ENCODE measurements at regions not wholly inside any gene's neighbourhood (a gene's known extent, or its start where the extent isn't known, plus 50 kb on each side); places are given as distances from the start of the nearest gene placed in this dataset.

DNA sequence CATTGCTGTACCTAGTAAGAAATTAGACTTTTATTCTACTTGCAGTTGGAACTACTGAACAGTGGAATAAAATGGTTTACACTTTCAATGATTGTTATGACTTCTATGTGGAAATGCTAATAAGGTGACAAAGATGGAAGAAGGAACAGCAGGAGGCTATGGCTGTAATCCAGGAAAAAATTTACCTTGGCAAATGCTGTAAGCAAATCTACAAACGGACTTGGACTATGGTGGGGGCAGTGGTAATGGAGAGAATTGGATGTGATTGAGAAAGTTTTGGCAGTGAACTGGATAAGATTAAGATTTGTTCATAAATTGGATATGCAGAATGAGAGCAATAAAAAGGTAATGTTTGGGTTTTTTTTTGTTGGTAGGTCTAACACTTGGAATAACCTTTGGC is 111.0 kb upstream of the ERBB4 start:
- H3K36me3 Mint-ChIP-seq (ENCODE audit: low read depth) = no peaks in the 10 kb centered on the region
- H3K4me3 Mint-ChIP-seq (ENCODE audit: low read depth) = no peak overlapping the region
- intact Hi-C loops (cut with micrococcal nuclease) = no loop called here
- H3K4me1 Mint-ChIP-seq (ENCODE audit: low read depth) = no peaks in the 10 kb centered on the region
- H3K9me3 Mint-ChIP-seq = no peaks in the 10 kb centered on the region
- H3K27ac Mint-ChIP-seq = no peak overlapping the region
- no peaks in the 10 kb centered on the region for H3K27me3 Mint-ChIP-seq (ENCODE audit: low read depth)
- no peak for DNase-seq (ENCODE audit: low spot score)

DNA sequence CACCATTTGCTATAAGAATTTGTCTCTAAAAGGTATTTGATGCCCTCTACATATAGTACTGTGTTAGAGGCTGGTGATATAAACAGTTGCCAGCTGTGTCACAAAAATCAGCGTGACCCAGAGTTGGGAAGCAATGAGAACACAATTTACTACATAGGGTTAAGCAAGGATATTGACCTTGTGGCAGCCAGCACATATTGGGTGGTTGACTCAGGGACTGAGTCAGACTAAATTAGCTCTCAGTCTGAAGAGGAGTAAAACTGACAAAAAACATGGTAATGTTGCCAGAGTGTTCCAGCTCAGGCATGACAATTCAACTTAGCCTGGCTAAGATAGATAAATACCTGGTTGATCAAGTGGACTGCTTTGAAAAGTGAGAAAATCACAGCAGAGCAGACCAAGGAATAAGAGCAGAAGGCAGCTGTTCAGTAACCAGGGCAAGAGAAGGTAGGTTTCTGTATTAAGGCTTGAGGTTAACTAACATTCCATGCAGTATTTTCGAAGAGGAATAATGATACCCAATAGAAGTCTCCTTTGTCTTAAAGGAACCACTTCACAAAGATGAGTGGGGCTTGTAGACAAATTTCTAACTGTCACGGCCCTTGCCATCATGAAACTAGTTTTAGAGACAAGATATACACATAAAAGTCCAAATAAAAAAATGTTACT is 108.2 kb upstream of the ERBB4 start:
- intact Hi-C loops (cut with micrococcal nuclease) = no loop called here
- no peaks in the 10 kb centered on the region for H3K36me3 Mint-ChIP-seq (ENCODE audit: low read depth)
- no peaks in the 10 kb centered on the region for H3K4me1 Mint-ChIP-seq (ENCODE audit: low read depth)
- no peaks in the 10 kb centered on the region for H3K9me3 Mint-ChIP-seq
- H3K4me3 Mint-ChIP-seq (ENCODE audit: low read depth) = no peak overlapping the region
- H3K27ac Mint-ChIP-seq = no peak overlapping the region
- no peaks in the 10 kb centered on the region for H3K27me3 Mint-ChIP-seq (ENCODE audit: low read depth)
- DNase-seq (ENCODE audit: low spot score) = no peak

DNA sequence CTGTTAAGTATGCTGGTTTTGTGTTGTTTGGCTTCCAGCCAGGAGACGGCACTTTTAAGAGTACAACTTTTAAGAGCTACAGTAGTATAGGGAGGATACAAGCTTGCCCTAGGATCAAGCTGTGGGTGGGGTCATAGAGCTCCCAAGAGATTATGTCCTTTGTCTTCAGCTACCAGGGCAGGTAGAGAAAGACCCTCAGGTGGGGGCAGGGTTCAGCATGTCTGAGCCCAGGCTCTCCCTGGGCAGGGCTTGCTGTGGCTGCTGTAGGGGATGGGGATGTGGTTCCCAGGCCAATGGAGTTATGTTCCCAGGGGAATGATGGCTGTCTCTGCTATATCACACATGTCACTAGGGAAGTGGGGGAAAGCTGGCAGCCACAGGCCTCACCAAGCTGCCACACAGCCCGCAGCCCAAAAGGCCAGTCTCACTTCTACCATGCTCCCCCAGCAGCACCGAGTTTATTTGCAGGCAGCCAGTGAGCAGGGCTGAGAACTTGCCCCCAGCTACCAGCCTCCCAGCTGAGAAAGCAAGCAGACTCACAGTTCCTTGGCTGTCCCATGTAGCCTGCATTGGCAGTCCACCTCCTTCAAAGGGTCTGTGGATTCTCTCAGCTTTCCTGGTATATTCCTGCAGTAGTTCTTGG is 105.7 kb upstream of the ERBB4 start:
- Mint-ChIP-seq H3K9me3 (no peaks in the 10 kb centered on the region), H3K36me3 (ENCODE audit: low read depth) (no peaks in the 10 kb centered on the region), H3K4me1 (ENCODE audit: low read depth) (no peaks in the 10 kb centered on the region), H3K27ac (no peak overlapping the region), H3K27me3 (ENCODE audit: low read depth) (no peaks in the 10 kb centered on the region), H3K4me3 (ENCODE audit: low read depth) (no peak overlapping the region)
- intact Hi-C loops (cut with micrococcal nuclease) = no loop called here
- DNase-seq (ENCODE audit: low spot score) = no peak

DNA sequence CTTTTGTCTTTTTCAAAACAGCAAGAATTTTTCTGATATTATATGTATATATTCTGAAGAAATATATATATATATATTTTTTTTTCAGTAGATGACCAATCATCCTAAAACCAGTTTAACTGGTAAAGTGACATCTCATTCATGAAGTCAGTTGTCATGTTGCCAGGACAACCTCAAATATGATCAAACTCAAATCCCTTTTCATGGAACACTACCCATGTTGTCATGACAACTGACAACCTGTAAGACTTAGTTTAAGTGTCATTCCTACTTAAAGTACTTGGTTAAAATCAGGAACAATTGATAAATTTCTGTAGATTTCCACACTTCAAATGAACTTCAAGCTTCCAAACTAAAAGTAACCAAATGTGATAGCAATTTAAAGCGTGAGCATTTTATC is 101.8 kb upstream of the ERBB4 start:
- H3K36me3 Mint-ChIP-seq (ENCODE audit: low read depth) = no peaks in the 10 kb centered on the region
- no peaks in the 10 kb centered on the region for H3K4me1 Mint-ChIP-seq (ENCODE audit: low read depth)
- H3K9me3 Mint-ChIP-seq = no peaks in the 10 kb centered on the region
- no peak overlapping the region for H3K27ac Mint-ChIP-seq
- no peaks in the 10 kb centered on the region for H3K27me3 Mint-ChIP-seq (ENCODE audit: low read depth)
- no peak for DNase-seq (ENCODE audit: low spot score)
- no peak overlapping the region for H3K4me3 Mint-ChIP-seq (ENCODE audit: low read depth)
- intact Hi-C loops (cut with micrococcal nuclease) = no loop called here

DNA sequence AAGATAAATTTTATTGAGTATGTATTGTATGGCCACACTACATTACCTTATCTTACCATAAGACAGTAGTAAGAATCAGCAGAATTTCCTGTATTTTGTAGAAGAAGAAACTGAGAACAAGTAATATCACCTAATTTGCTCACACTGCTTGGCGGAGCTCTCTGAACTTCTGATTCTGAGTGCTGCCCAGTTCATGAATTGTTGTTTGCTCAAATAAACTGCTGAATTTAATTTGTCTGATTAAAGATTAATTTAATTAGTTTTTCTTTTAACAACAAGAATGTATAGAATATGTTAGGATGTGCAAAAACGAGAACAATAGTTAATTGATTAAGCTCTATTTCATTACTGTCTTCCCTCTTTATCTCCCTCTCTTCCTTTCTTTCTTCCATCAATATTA is 100.1 kb upstream of the ERBB4 start:
- intact Hi-C loops (cut with micrococcal nuclease) = no loop called here
- DNase-seq (ENCODE audit: low spot score) = no peak
- Mint-ChIP-seq H3K36me3 (ENCODE audit: low read depth) (no peaks in the 10 kb centered on the region), H3K4me3 (ENCODE audit: low read depth) (no peak overlapping the region), H3K27ac (no peak overlapping the region), H3K4me1 (ENCODE audit: low read depth) (no peaks in the 10 kb centered on the region), H3K27me3 (ENCODE audit: low read depth) (no peaks in the 10 kb centered on the region), H3K9me3 (no peaks in the 10 kb centered on the region)

DNA sequence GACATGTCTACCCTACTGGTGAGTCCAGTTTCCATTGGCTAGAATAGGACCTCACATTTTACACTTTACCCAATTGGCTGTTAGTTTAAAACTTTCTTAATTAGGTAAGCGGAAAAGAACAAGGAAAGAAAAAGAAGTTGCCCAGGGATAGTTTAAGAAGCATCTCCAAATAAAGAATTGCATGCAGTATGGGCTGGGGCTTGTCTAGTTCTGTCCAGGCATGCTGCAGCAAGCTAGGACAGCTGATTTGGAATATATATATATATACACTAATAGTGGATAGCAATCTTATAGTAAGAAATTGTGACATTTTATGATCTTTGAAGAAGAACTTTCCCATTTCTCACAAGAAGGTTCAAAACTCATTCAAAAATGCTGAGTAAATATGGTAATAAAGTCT is 90.0 kb upstream of the ERBB4 start:
- Mint-ChIP-seq H3K27ac (no peak overlapping the region), H3K9me3 (no peaks in the 10 kb centered on the region), H3K4me1 (ENCODE audit: low read depth) (no peaks in the 10 kb centered on the region), H3K36me3 (ENCODE audit: low read depth) (no peaks in the 10 kb centered on the region), H3K27me3 (ENCODE audit: low read depth) (no peaks in the 10 kb centered on the region), H3K4me3 (ENCODE audit: low read depth) (no peak overlapping the region)
- intact Hi-C loops (cut with micrococcal nuclease) = no loop called here
- no peak for DNase-seq (ENCODE audit: low spot score)

DNA sequence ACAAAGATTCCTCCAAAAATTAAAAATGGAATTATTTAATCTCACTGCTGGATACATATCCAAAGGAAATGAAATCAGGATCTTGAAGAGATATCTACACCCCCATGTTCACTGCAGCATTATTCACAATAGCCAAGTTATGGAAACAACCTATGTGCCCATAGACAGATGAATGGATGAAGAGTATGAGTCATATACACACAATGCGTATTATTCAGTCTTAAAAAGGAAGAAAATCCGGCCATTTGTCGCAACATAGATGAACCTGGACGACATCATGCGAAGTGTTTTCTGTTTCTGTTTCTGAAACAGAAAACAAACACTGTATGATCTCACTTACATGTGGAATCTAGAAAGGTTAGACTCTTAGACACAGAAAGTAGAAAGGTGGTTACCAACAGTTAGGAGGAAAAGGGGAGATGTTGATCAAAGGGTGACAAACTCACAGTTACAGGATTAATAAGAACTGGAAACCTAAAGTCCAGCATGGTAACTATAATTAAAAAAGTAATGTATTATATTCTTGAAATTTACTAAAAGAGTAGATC is 87.8 kb upstream of the ERBB4 start:
- H3K9me3 Mint-ChIP-seq = no peaks in the 10 kb centered on the region
- no peak for DNase-seq (ENCODE audit: low spot score)
- intact Hi-C loops (cut with micrococcal nuclease) = no loop called here
- H3K4me1 Mint-ChIP-seq (ENCODE audit: low read depth) = no peaks in the 10 kb centered on the region
- H3K27ac Mint-ChIP-seq = no peak overlapping the region
- H3K4me3 Mint-ChIP-seq (ENCODE audit: low read depth) = no peak overlapping the region
- H3K27me3 Mint-ChIP-seq (ENCODE audit: low read depth) = no peaks in the 10 kb centered on the region
- H3K36me3 Mint-ChIP-seq (ENCODE audit: low read depth) = no peaks in the 10 kb centered on the region

DNA sequence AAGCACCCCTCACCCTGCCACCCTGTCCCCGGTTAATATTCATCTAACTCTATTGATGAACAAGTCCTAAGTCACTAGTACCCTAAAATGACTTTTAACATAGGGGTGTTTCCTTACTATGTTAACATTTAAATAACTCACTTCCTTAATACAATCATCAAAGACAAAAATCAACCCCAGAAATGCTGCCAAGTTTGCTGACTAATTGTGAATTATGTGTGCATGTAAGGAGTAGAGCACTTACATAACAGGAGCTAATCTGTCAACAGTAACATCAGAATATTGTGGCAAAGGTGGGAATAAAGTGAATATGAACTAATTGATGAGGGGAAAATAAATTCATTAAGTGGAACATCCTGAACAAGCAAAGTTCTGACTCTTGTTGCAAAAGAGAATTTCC is 81.4 kb upstream of the ERBB4 start:
- H3K27ac Mint-ChIP-seq = no peak overlapping the region
- H3K36me3 Mint-ChIP-seq (ENCODE audit: low read depth) = no peaks in the 10 kb centered on the region
- H3K4me1 Mint-ChIP-seq (ENCODE audit: low read depth) = no peaks in the 10 kb centered on the region
- intact Hi-C loops (cut with micrococcal nuclease) = no loop called here
- H3K27me3 Mint-ChIP-seq (ENCODE audit: low read depth) = no peaks in the 10 kb centered on the region
- DNase-seq (ENCODE audit: low spot score) = no peak
- no peaks in the 10 kb centered on the region for H3K9me3 Mint-ChIP-seq
- H3K4me3 Mint-ChIP-seq (ENCODE audit: low read depth) = no peak overlapping the region

DNA sequence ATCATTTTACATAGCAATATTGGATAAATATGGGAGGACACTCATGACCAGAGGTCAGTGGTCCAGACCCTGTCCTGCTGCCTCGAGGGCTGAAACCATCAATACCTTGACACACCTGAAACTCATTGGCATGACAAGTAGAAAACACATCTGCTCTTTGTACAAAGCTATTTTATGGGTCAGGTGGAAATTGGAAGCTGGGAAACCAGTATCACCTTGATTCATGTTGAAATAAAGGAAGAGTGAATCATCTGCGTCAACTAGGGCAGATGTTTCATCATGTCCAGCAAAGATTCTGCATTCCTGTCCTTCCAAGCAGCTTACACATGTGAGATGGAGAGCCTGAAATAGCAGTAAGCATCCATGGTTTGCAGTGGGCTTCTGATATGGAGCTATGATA is 80.0 kb upstream of the ERBB4 start:
- intact Hi-C loops (cut with micrococcal nuclease) = no loop called here
- Mint-ChIP-seq H3K27me3 (ENCODE audit: low read depth) (no peaks in the 10 kb centered on the region), H3K4me1 (ENCODE audit: low read depth) (no peaks in the 10 kb centered on the region), H3K27ac (no peak overlapping the region), H3K9me3 (no peaks in the 10 kb centered on the region), H3K36me3 (ENCODE audit: low read depth) (no peaks in the 10 kb centered on the region), H3K4me3 (ENCODE audit: low read depth) (no peak overlapping the region)
- DNase-seq (ENCODE audit: low spot score) = no peak

DNA sequence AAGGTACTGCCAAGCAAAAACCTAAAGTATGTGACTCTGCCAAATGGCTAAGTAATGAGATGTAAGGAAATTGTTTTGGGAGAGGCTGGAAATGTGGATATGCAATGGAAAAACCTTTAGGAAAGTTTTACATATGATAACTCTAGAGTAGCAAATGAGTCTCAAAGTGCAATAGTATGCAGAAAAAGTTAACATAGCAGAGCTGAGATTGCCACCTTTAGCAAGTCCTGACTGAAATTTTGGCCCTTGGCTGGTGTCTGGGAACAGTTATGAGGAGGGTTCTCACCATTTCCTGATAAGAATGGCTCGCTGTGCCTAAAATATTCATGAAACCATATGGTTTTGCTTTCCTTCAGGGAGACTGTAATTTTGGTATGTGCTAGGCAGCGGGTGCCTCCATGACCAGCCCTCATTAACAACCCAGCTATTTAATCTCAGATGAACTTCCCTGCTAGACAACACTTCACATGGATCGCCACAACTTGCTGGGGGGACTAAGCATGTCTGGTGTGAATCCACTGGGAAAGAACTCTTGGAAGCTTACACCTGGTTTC is 72.3 kb upstream of the ERBB4 start:
- H3K27ac Mint-ChIP-seq = no peak overlapping the region

DNA sequence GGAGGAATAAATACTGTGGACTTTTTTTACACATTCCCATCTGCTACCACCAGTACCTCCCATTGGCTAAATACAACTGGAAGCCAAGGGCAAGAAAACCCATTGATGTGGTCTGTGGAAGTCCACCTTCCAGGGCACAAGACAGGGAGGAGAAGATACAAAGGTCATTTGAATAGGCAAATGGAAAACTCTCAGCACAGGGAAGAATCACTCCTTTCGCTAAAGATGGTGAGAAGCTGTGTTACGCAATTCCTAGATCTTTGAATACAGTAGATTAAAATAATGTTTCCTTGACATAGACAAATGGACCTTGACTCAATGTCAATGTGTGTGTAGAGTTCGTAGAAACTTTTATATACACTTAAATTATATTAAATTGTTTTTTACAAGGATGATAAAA is 70.9 kb upstream of the ERBB4 start:
- Mint-ChIP-seq H3K9me3 (no peaks in the 10 kb centered on the region), H3K27ac (no peak overlapping the region), H3K36me3 (ENCODE audit: low read depth) (no peaks in the 10 kb centered on the region), H3K27me3 (ENCODE audit: low read depth) (no peaks in the 10 kb centered on the region), H3K4me1 (ENCODE audit: low read depth) (no peaks in the 10 kb centered on the region), H3K4me3 (ENCODE audit: low read depth) (no peak overlapping the region)
- intact Hi-C loops (cut with micrococcal nuclease) = no loop called here
- DNase-seq (ENCODE audit: low spot score) = no peak

More for the DNA sequence above, 72.3 kb upstream of the ERBB4 start:
- Mint-ChIP-seq H3K27me3 (ENCODE audit: low read depth) (no peaks in the 10 kb centered on the region), H3K4me3 (ENCODE audit: low read depth) (no peak overlapping the region), H3K36me3 (ENCODE audit: low read depth) (no peaks in the 10 kb centered on the region), H3K9me3 (no peaks in the 10 kb centered on the region), H3K4me1 (ENCODE audit: low read depth) (no peaks in the 10 kb centered on the region)
- no peak for DNase-seq (ENCODE audit: low spot score)
- intact Hi-C loops (cut with micrococcal nuclease) = no loop called here

DNA sequence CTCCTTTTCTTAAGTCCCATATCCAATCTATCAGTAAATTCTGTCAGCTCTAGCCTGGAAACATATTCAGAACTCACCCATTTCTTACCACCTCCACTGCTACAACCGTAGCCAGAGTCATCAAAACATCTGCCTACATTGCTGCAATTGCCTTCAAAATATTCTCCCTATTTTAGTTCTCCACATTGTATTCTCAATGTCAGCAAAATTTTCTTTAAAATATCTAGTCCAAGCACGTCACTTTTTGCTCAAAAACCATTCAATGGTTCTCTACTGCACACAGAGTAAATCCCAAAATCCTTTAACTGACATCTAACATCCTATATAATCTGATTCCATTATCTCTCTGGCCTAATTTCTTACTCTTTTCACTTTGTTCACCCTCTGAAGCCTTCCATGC is 68.5 kb upstream of the ERBB4 start:
- no peaks in the 10 kb centered on the region for H3K4me1 Mint-ChIP-seq (ENCODE audit: low read depth)
- intact Hi-C loops (cut with micrococcal nuclease) = no loop called here
- no peak overlapping the region for H3K4me3 Mint-ChIP-seq (ENCODE audit: low read depth)
- H3K9me3 Mint-ChIP-seq = no peaks in the 10 kb centered on the region
- no peaks in the 10 kb centered on the region for H3K27me3 Mint-ChIP-seq (ENCODE audit: low read depth)
- no peak for DNase-seq (ENCODE audit: low spot score)
- H3K36me3 Mint-ChIP-seq (ENCODE audit: low read depth) = no peaks in the 10 kb centered on the region
- no peak overlapping the region for H3K27ac Mint-ChIP-seq

DNA sequence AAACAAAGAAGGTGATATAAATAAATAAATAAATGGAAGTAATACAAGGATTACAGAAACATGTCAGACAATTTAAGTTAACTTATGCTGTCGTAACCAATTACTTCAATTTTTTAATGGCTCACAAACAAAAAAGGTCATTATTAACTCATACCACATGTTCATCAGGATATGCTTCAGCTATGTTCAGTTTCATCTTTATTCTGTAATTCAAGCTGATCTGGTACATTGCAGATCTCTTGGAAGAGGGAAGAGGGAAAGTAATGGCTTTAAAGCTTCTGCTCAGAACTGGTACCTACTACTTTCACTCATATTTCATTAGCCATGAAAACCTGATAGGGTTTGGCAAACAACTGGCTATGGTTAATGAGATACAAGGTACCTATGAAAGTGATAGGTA is 67.6 kb upstream of the ERBB4 start:
- Mint-ChIP-seq H3K4me1 (ENCODE audit: low read depth) (no peaks in the 10 kb centered on the region), H3K27me3 (ENCODE audit: low read depth) (no peaks in the 10 kb centered on the region), H3K9me3 (no peaks in the 10 kb centered on the region), H3K4me3 (ENCODE audit: low read depth) (no peak overlapping the region), H3K27ac (no peak overlapping the region), H3K36me3 (ENCODE audit: low read depth) (no peaks in the 10 kb centered on the region)
- intact Hi-C loops (cut with micrococcal nuclease) = no loop called here
- DNase-seq (ENCODE audit: low spot score) = no peak

All from activated T-helper 2 cell treated with anti-CD3 and anti-CD28 coated beads, Interferon-gamma antibody, Interleukin-2, Interleukin-4, amounts not matched to agents 10 μg/mL and 5 μg/mL and 100 μg/mL, durations not matched to agents 14 hours and 24 hours and 36 hours (primary cell).